ENCODE measurements at regions not wholly inside any gene's neighbourhood (a gene's known extent, or its start where the extent isn't known, plus 50 kb on each side); places are given as distances from the start of the nearest gene placed in this dataset.
A peak's percentile ranks its signal among the peaks of the same experiment; 100 is the strongest.

GRCh38 chr12:125538401-125539199, 473.4 kb downstream of the AACS start:
- POLR2A ChIA-PET = no interaction called here
- no peak for TF ChIP-seq CTCF (IDR thresholded peaks at IDR 0.05; ENCODE audit: low read depth, low read length)
- H3K4me3 ChIP-seq (ENCODE audit: low read depth, low read length) = no peak overlapping the region
- H3K27ac ChIP-seq (ENCODE audit: low read depth, low read length) = no peak overlapping the region
- peaks cover 31% of the 10 kb centered on the region for H3K9me3 ChIP-seq (ENCODE audit: control insufficient read depth, insufficient read depth, low read length)
- DNase-seq (ENCODE audit: low read depth, low spot score) = no peak
- no peaks in the 10 kb centered on the region for H3K27me3 ChIP-seq (ENCODE audit: control insufficient read depth, insufficient read depth, low read length)
- CTCF ChIA-PET = no interaction called here

- ChIA-PET POLR2A (no interaction called here), CTCF (no interaction called here)
- Histone ChIP-seq H3K9me3 (ENCODE audit: control insufficient read depth, insufficient read depth, low read length) (peaks cover 38% of the 10 kb centered on the region), H3K4me3 (ENCODE audit: low read depth, low read length) (no peak overlapping the region), H3K27me3 (ENCODE audit: control insufficient read depth, insufficient read depth, low read length) (no peaks in the 10 kb centered on the region), H3K27ac (ENCODE audit: low read depth, low read length) (no peak overlapping the region)
- no peak for DNase-seq (ENCODE audit: low read depth, low spot score)
- TF ChIP-seq CTCF (IDR thresholded peaks at IDR 0.05; ENCODE audit: low read depth, low read length) = no peak
Measured at GRCh38 chr12:125540580-125541204, 475.5 kb downstream of the AACS start.

- DNase-seq (ENCODE audit: low read depth, low spot score) = no peak
- POLR2A ChIA-PET = no interaction called here
Measured at GRCh38 chr12:125544960-125545359, 479.7 kb downstream of the AACS start.

GRCh38 chr12:125549171-125549570, 483.9 kb downstream of the AACS start:
- DNase-seq (ENCODE audit: low read depth, low spot score) = no peak
- ChIA-PET POLR2A (no interaction called here), CTCF (no interaction called here)
- Histone ChIP-seq H3K27me3 (ENCODE audit: control insufficient read depth, insufficient read depth, low read length) (no peaks in the 10 kb centered on the region), H3K27ac (ENCODE audit: low read depth, low read length) (no peak overlapping the region), H3K9me3 (ENCODE audit: control insufficient read depth, insufficient read depth, low read length) (peaks cover 48% of the 10 kb centered on the region), H3K4me3 (ENCODE audit: low read depth, low read length) (no peak overlapping the region)
- TF ChIP-seq CTCF (IDR thresholded peaks at IDR 0.05; ENCODE audit: low read depth, low read length) = no peak

More at GRCh38 chr12:125544960-125545359, 479.7 kb downstream of the AACS start:
- CTCF ChIA-PET = no interaction called here
- H3K4me3 ChIP-seq (ENCODE audit: low read depth, low read length) = no peak overlapping the region
- no peaks in the 10 kb centered on the region for H3K27me3 ChIP-seq (ENCODE audit: control insufficient read depth, insufficient read depth, low read length)
- H3K9me3 ChIP-seq (ENCODE audit: control insufficient read depth, insufficient read depth, low read length) = peaks cover 30% of the 10 kb centered on the region
- no peak for TF ChIP-seq CTCF (IDR thresholded peaks at IDR 0.05; ENCODE audit: low read depth, low read length)
- H3K27ac ChIP-seq (ENCODE audit: low read depth, low read length) = no peak overlapping the region

- no peak for DNase-seq (ENCODE audit: low read depth, low spot score)
- Histone ChIP-seq H3K27ac (ENCODE audit: low read depth, low read length) (no peak overlapping the region), H3K9me3 (ENCODE audit: control insufficient read depth, insufficient read depth, low read length) (peaks cover 43% of the 10 kb centered on the region), H3K4me3 (ENCODE audit: low read depth, low read length) (no peak overlapping the region), H3K27me3 (ENCODE audit: control insufficient read depth, insufficient read depth, low read length) (no peaks in the 10 kb centered on the region)
- CTCF ChIA-PET = no interaction called here
- TF ChIP-seq CTCF (IDR thresholded peaks at IDR 0.05; ENCODE audit: low read depth, low read length) = peak; percentile 27
- POLR2A ChIA-PET = no interaction called here
Measured at GRCh38 chr12:125549836-125550235, 484.6 kb downstream of the AACS start.
